ENCODE measurements at regions not wholly inside any gene's neighbourhood (a gene's known extent, or its start where the extent isn't known, plus 50 kb on each side); places are given as distances from the start of the nearest gene placed in this dataset.
"Not testable (repeated sequence)": the region's sequence is repeated elsewhere in the genome, so short reads cannot be mapped to it uniquely, and the experiment has no call there.

GRCh38 chr6:167690931-167691330 is 135.8 kb upstream of the AFDN start:
- no peak for DNase-seq

- no peak for DNase-seq
These were observed 135.0 kb upstream of the AFDN start for GRCh38 chr6:167691533-167692312.

GRCh38 chr6:167693478-167693877 is 133.2 kb upstream of the AFDN start:
- DNase-seq = not testable (repeated sequence)

- DNase-seq = no peak
These were observed 130.9 kb upstream of the AFDN start for GRCh38 chr6:167695831-167696230.

- DNase-seq = no peak
These were observed 130.4 kb upstream of the AFDN start for GRCh38 chr6:167696296-167696695.

GRCh38 chr6:167697316-167697715 is 129.4 kb upstream of the AFDN start:
- DNase-seq = no peak

GRCh38 chr6:167698540-167698939 is 128.2 kb upstream of the AFDN start:
- no peak for DNase-seq

GRCh38 chr6:167699141-167699931 is 127.4 kb upstream of the AFDN start:
- DNase-seq = no peak

GRCh38 chr6:167700199-167700598 is 126.5 kb upstream of the AFDN start:
- no peak for DNase-seq

- no peak for DNase-seq
These were observed 125.7 kb upstream of the AFDN start for GRCh38 chr6:167701010-167701409.

- DNase-seq = no peak
These were observed 124.4 kb upstream of the AFDN start for GRCh38 chr6:167702241-167702827.

- DNase-seq = no peak
These were observed 123.4 kb upstream of the AFDN start for GRCh38 chr6:167703347-167703746.

- DNase-seq = no peak
These were observed 122.9 kb upstream of the AFDN start for GRCh38 chr6:167703781-167704180.

- DNase-seq = no peak
These were observed 122.3 kb upstream of the AFDN start for GRCh38 chr6:167704396-167704901.

- DNase-seq = no peak
These were observed 121.4 kb upstream of the AFDN start for GRCh38 chr6:167705211-167705750.

GRCh38 chr6:167706313-167707109 is 120.2 kb upstream of the AFDN start:
- DNase-seq = no peak

- DNase-seq = no peak
These were observed 118.8 kb upstream of the AFDN start for GRCh38 chr6:167707686-167708500.

GRCh38 chr6:167708501-167709094 is 118.1 kb upstream of the AFDN start:
- no peak for DNase-seq

- no peak for DNase-seq
These were observed 117.5 kb upstream of the AFDN start for GRCh38 chr6:167709196-167709595.

GRCh38 chr6:167709776-167710336 is 116.9 kb upstream of the AFDN start:
- not testable (repeated sequence) for DNase-seq

All from SHP77 treated with DMSO at 0.1 percent for 48 hours (cell line).